HG03196 (cell line): ENCODE measurements at regions not wholly inside any gene's neighbourhood (a gene's known extent, or its start where the extent isn't known, plus 50 kb on each side); places are given as distances from the start of the nearest gene placed in this dataset.
"Not testable (repeated sequence)": the region's sequence is repeated elsewhere in the genome, so short reads cannot be mapped to it uniquely, and the experiment has no call there.

Experiments used
- ATAC-seq: cut with Tn5 transposase; IDR thresholded peaks from one replicate; pipeline ENCODE4 v1.9.1; 2021; ENCODE audit not compliant: unreplicated experiment

GRCh38 chr6:4677011-4677750 is 99.0 kb upstream of the CDYL start:
- ATAC-seq: no peak

- ATAC-seq: no peak
Measured at GRCh38 chr6:4676016-4676415, 100.2 kb upstream of the CDYL start.

GRCh38 chr6:4675121-4675520 is 101.1 kb upstream of the CDYL start:
- no peak for ATAC-seq

GRCh38 chr6:4673861-4674260 is 102.3 kb upstream of the CDYL start:
- ATAC-seq: no peak

- ATAC-seq: no peak
Measured at GRCh38 chr6:4672772-4673171, 103.4 kb upstream of the CDYL start.

GRCh38 chr6:4671587-4672115 is 104.6 kb upstream of the CDYL start:
- no peak for ATAC-seq

GRCh38 chr6:4670824-4671409 is 105.3 kb upstream of the CDYL start:
- no peak for ATAC-seq

- ATAC-seq: no peak
Measured at GRCh38 chr6:4670290-4670689, 105.9 kb upstream of the CDYL start.

GRCh38 chr6:4668271-4669179 is 107.7 kb upstream of the CDYL start:
- ATAC-seq: no peak

- ATAC-seq: no peak
Measured at GRCh38 chr6:4667591-4667990, 108.6 kb upstream of the CDYL start.

GRCh38 chr6:4666886-4667513 is 109.2 kb upstream of the CDYL start:
- no peak for ATAC-seq

GRCh38 chr6:4665489-4666417 is 110.5 kb upstream of the CDYL start:
- no peak for ATAC-seq

GRCh38 chr6:4664911-4665310 is 111.3 kb upstream of the CDYL start:
- ATAC-seq: no peak

- no peak for ATAC-seq
Measured at GRCh38 chr6:4664117-4664626, 112.0 kb upstream of the CDYL start.

GRCh38 chr6:4662886-4663285 is 113.3 kb upstream of the CDYL start:
- no peak for ATAC-seq

- ATAC-seq: no peak
Measured at GRCh38 chr6:4661391-4661790, 114.8 kb upstream of the CDYL start.

- ATAC-seq: no peak
Measured at GRCh38 chr6:4660377-4661321, 115.6 kb upstream of the CDYL start.

- not testable (repeated sequence) for ATAC-seq
Measured at GRCh38 chr6:4659719-4660118, 116.5 kb upstream of the CDYL start.

GRCh38 chr6:4658486-4658885 is 117.7 kb upstream of the CDYL start:
- no peak for ATAC-seq
